ENCODE measurements at regions not wholly inside any gene's neighbourhood (a gene's known extent, or its start where the extent isn't known, plus 50 kb on each side); places are given as distances from the start of the nearest gene placed in this dataset.

DNA sequence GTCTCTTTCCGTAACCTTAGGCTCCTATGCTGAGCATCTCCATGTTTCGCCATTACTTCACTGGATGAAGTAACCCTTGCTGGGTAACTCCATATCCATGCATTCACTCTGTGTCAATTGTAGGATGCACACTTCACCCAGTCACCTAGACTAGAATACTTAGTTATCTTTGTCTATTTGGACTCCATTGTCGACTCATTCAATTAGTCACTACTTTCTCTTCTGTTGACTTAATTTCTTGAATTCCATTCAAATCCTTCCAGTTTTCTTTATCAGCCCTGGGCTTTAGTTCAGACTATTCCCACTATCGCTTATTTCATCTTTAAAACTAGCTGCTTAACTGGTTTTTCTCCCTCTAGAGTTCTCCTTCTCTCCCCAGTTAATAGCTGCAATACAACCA is 111.3 kb upstream of the TNS3 start:
- TF ChIP-seq, protein P1, sequence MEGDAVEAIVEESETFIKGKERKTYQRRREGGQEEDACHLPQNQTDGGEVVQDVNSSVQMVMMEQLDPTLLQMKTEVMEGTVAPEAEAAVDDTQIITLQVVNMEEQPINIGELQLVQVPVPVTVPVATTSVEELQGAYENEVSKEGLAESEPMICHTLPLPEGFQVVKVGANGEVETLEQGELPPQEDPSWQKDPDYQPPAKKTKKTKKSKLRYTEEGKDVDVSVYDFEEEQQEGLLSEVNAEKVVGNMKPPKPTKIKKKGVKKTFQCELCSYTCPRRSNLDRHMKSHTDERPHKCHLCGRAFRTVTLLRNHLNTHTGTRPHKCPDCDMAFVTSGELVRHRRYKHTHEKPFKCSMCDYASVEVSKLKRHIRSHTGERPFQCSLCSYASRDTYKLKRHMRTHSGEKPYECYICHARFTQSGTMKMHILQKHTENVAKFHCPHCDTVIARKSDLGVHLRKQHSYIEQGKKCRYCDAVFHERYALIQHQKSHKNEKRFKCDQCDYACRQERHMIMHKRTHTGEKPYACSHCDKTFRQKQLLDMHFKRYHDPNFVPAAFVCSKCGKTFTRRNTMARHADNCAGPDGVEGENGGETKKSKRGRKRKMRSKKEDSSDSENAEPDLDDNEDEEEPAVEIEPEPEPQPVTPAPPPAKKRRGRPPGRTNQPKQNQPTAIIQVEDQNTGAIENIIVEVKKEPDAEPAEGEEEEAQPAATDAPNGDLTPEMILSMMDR (IDR thresholded peaks at IDR 0.05), result no peak
- no peak for TF ChIP-seq POLR2A (IDR thresholded peaks at IDR 0.05)
